NCI-H345 (cell line): ENCODE measurements at regions not wholly inside any gene's neighbourhood (a gene's known extent, or its start where the extent isn't known, plus 50 kb on each side); places are given as distances from the start of the nearest gene placed in this dataset.
"Not testable (repeated sequence)": the region's sequence is repeated elsewhere in the genome, so short reads cannot be mapped to it uniquely, and the experiment has no call there.

Source experiments
- DNase-seq: peaks from one replicate; lab custom pipeline; 2025; lab: John Stamatoyannopoulos, UW

- not testable (repeated sequence) for DNase-seq
Observed at GRCh38 chr11:97573771-97574170, 1184.0 kb downstream of the JRKL start.

DNA sequence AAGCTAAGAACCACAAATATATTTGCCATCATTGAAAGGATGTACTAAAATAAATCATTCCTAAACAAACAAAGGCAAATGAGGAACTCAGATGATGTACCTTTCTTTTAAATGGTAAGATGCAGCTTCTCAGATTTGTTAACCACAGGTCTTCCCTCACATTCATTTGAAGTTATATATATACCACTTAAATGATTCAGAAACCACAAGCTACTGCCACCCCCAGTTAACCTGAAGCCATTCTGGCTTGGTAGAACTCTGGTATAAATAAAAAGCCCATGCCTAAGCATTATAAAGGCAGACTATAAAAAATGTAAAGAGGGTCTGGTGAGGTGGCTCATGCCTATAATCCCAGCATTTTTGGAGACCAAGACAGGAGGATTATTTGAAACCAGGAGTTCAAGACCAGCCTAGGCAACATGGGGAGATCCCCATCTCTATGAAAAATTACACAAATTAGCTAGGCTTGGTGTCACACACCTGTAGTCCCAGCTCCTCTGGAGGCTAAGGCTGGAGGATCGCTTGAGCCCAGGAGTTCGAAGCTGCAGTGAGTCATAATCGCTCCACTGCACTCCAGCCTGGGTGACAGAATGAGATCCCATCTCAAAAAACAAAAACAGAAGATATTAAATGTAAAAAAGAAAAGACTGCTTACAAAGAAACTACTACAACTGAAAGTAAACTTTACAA lies 1185.3 kb downstream of the JRKL start:
- no peak for DNase-seq

DNA sequence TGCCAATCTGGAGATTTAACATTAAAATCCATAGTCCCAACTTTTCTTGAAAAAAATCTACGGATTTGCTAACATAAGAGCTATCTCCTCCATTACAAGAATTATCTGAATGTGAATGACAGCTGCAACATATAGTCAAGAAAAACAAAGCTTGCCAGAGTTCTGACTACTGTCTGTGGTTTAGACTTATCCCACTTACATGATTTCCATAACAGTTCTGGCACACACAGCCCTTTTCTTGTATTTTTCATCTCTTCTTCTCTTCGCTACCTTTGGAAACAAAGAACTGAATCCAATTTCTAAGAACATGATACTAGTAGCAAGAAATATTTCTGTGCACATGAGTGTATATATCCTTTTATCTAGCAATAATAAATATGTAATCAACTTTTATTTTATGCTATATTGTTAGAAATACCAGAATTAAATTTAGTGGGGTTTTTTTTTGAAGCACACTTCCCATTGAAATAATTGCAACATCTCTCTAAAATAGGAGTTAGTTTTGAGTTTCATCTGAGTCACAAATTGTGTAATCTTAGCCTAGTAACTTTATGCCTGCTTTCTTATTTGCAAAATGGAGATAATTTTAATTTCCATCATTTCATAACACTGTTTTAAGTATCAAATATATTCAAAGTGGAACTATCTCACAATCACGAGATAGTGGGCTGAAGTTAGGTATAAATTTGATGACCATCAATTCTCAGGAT lies 1217.6 kb downstream of the JRKL start:
- DNase-seq: no peak

DNA sequence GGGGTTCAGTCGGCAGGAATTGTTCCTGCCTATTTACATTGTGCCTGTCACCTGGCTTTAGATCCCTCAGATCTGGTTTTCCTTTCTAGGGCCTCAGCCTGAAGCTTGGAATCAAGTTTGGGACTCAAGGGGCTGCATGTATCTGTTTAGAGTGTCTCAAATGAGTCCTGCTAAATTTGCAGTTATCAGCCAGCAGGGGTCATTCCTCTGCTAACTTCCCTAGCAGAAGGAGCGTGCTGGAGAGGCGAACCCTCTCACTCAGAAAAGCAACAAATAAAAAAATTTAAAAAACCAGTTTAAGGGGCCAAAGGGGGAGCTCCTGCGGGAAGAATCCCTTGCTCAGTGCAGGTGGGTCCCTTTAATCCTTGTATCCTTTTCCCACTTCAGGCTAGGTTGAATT lies 1220.2 kb downstream of the JRKL start:
- no peak for DNase-seq

GRCh38 chr11:97610854-97611253 lies 1221.0 kb downstream of the JRKL start:
- no peak for DNase-seq

- no peak for DNase-seq
Observed at GRCh38 chr11:97611345-97611744, 1221.5 kb downstream of the JRKL start.

- DNase-seq: no peak
Observed at GRCh38 chr11:97614606-97615005, 1224.8 kb downstream of the JRKL start.

- no peak for DNase-seq
Observed at GRCh38 chr11:97615546-97615945, 1225.7 kb downstream of the JRKL start.

DNA sequence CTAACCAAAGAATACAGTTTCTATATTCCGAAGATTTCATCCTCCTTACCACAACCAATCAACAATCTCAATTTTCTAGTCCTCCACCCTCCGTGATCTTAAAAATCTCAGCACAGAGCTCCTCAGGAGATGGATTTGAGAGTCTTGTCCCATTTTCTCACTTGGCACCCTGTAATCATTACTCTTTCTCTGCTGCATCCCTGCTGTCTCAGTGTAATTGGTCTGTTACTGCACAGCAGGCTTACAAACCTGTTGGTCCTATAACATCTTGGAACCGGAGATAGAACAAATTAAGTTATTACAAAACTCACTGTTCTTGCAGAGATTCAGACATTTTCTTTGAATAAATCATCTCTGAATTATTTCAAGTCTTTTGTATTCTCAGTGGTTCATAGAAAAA lies 1227.2 kb downstream of the JRKL start:
- no peak for DNase-seq

DNA sequence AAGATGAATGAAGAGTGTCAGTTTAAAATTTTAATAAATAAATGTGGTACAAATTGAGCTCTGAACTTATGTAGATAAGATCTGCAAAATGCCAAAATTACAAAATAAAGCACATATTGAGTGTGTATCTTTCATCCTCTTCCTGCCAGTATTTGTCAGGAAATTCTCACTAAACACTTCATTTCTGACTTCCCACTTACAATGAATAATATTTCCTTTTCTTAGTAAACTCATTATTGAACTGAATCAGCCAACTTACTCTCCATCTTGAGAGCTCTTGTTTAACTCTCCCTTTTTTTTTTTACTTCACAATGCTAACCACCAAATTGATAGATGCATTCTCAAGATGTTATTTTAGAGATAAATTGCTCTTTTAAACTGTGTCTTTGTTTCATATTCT lies 1230.2 kb downstream of the JRKL start:
- no peak for DNase-seq

DNA sequence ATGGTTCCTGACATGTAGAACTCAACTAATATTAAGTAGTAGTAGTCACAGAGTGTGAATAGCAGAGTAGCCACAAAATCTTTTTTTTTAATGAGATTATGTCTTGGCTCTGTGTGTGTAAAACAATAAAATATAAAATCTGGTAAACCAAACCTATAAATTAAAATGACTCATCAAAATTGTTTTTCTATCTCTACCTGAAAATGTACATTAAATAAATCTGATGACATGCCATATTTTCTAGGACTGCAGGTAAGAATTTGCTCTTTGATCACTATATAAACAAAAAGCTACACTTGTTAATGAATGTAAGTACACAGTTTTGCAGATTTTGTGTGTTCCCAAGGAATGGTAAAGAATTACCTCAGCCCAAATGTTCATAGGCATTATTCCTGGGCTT lies 1231.5 kb downstream of the JRKL start:
- DNase-seq: no peak

DNA sequence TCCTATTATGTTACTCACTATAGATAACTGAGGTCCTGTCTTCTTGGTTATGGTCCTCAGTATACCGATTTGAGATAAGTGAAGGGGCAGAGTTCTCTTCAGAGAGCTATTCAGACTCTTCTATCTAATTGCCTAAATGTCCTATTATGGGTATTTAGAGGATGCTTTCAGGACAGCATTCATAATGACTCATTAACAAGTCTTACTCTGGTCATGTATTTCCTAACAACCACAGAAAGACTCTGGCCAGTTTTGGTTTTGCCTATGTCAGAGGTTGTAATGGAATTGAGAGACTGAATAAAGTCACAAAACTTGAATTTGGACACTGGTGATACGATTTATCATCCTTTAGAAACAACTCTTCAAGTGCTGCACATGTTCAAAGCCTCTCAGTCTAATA lies 1233.0 kb downstream of the JRKL start:
- no peak for DNase-seq

DNA sequence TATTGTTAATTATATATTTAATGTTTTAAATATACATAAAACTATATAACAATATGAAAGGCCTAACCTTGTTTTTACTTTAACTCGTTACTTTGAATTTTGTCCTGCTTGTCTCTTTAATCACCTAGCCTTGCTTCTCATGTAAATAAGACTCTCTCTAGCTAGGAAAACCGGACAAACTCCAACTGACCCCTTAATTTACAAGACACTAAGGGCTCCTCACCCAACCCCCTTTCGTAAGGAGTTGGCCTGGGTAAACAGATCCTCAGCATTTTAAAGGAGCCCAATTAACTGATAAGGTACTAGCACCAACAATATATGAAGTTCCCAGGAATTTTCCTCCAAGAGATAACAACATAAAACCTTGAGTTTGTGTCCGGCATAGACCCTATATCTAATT lies 1246.9 kb downstream of the JRKL start:
- not testable (repeated sequence) for DNase-seq

- no peak for DNase-seq
Observed at GRCh38 chr11:97637701-97638100, 1247.9 kb downstream of the JRKL start.

DNA sequence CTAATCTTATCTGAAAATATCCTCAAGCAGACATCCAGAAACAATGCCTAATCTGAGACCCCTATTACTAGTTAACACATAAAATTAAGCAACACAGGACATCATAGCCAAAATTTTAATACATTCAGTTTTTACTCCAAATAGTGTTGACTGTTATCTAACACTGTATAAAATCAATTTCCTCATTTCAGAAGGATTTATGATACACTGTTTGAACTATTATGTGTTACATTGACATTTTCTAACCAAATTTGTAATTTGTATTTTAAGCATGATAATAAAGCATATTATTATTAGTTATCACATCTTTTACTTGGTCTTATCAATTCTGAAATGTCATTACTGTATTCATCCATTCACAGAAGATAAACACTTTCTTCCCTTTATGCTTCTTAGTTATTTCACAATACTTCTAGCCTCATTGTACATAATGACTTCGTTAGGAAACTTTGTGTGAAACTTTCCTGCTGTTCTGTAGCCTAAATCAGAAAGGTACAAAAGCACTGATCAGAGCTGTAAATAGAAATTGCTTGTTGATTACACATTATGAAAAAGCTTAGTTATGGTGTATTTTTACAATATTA lies 1248.9 kb downstream of the JRKL start:
- no peak for DNase-seq

GRCh38 chr11:97641988-97642387 lies 1252.2 kb downstream of the JRKL start:
- DNase-seq: no peak

DNA sequence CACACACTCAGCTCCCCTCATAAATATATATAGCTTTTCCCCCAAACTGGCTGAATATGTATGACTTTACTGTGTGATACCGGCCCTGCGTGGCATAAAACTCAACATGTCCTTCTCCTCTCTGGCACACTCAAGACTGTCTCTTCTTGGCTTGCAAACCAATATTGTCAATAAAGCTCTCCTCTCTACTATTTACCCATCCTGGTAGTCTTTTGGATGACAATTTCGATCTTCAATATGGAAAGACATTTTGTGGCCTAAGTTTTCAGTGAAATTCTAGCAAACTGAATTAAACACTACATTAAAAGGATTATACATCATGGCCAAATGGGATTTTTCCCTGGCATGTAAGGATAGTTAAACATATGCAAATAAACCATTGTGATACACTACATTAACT lies 1255.9 kb downstream of the JRKL start:
- no peak for DNase-seq

GRCh38 chr11:97656356-97656755 lies 1266.5 kb downstream of the JRKL start:
- DNase-seq: no peak

DNA sequence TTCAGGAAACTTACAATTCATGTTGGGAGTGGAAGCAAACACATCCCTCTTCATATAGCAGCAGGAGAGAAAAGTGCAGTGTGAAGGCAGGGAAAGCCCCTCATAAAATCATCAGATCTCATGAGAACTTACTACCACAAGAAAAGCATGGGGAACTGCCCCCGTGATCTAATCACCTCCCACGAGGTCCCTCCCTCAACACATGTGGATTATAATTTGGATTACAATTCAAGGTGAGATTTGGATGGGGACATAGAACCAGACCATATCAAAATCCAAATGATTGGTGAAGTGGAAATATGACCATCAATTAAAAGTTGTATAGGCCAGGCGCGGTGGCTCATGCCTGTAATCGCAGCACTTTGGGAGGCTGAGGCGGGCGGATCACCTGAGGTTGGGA lies 1268.0 kb downstream of the JRKL start:
- no peak for DNase-seq

DNA sequence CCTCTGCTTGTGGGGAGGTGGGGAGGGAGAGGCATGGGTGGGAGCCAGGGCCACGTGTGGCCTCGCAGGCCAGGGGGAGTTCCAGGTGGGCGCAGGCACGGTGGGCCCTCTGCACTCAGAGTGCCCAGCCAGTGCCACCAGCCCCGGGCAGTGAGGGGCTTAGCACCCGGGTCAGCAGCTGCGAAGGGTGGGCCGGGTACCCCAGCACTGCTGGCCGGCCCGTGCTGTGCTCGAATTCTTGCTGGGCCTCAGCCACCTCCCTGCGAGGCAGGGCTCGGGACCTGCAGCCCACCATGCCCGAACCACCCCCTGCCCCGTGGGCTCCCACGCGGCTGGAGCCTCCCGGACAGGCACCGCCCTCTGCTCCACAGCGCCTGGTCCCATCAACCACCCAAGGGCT lies 1277.2 kb downstream of the JRKL start:
- no peak for DNase-seq

- DNase-seq: no peak
Observed at GRCh38 chr11:97683733-97684132, 1293.9 kb downstream of the JRKL start.

DNA sequence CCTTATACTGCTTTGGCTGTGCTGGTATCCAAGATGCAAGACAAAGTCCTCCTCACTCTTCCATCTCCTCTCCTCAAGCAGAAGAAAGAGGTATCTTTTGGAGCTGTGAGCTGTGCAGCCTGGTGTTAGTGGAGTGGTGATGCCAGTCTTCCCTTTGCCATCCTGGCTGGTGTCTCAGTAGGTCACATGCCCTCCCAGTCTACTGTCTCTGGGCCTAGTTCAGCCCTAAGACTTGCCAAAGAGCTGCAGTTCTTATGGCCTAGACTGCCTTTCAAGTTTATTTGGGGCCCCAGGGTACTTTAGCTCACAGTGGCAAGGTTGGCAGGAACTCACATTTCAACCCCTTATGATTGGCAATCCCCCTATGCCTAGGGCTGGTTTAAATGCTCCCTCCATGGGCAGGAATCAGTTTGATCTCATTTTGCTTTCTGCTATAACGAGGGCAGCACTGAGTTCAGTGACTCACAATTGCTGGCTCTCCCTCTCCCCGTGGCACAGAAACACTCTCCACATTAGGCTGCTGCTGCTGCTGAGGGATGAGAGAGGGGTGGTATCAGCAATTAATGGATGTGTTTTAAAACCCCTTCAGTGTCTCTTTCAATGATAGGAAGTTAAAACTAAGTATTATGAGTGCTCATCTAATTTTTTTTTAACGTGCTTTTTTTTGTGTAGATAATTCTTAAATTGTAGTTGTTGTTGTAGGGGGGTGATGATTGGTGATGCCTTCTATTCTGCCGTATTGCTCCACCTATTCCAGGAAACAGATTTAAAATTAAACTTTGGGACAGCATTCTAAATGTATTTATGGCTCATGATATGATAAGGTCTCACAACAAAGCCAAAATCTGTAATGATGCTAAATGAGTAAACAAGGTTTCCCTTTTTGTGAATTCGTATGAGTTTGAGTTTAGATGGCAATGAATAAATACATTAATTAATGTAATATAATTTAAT lies 1295.0 kb downstream of the JRKL start:
- DNase-seq: no peak
